HG03457 (cell line): ENCODE measurements at regions not wholly inside any gene's neighbourhood (a gene's known extent, or its start where the extent isn't known, plus 50 kb on each side); places are given as distances from the start of the nearest gene placed in this dataset.
A peak's percentile ranks its signal among the peaks of the same experiment; 100 is the strongest.

Source experiments
- ATAC-seq: cut with Tn5 transposase; IDR thresholded peaks from one replicate; pipeline ENCODE4 v1.9.1; 2021; ENCODE audit warnings: moderate number of reproducible peaks; ENCODE audit not compliant: unreplicated experiment

- no peak for ATAC-seq
Observed at GRCh38 chr2:9106338-9107167, 100.1 kb upstream of the ASAP2 start.

- no peak for ATAC-seq
Observed at GRCh38 chr2:9105601-9106337, 100.8 kb upstream of the ASAP2 start.

- ATAC-seq: no peak
Observed at GRCh38 chr2:9103663-9104277, 100.3 kb upstream of the MBOAT2 start.

- no peak for ATAC-seq
Observed at GRCh38 chr2:9102861-9103662, 99.6 kb upstream of the MBOAT2 start.

GRCh38 chr2:9101763-9102425 lies 98.4 kb upstream of the MBOAT2 start:
- ATAC-seq: no peak

- no peak for ATAC-seq
Observed at GRCh38 chr2:9100080-9100876, 96.8 kb upstream of the MBOAT2 start.

GRCh38 chr2:9099341-9099751 lies 95.9 kb upstream of the MBOAT2 start:
- peak; percentile 53 for ATAC-seq

GRCh38 chr2:9097892-9098291 lies 94.4 kb upstream of the MBOAT2 start:
- ATAC-seq: no peak

- ATAC-seq: no peak
Observed at GRCh38 chr2:9097239-9097638, 93.8 kb upstream of the MBOAT2 start.

- no peak for ATAC-seq
Observed at GRCh38 chr2:9096761-9097160, 93.3 kb upstream of the MBOAT2 start.

- no peak for ATAC-seq
Observed at GRCh38 chr2:9095690-9096089, 92.2 kb upstream of the MBOAT2 start.

GRCh38 chr2:9095226-9095625 lies 91.7 kb upstream of the MBOAT2 start:
- no peak for ATAC-seq

- ATAC-seq: no peak
Observed at GRCh38 chr2:9094117-9094516, 90.6 kb upstream of the MBOAT2 start.

GRCh38 chr2:9093324-9093723 lies 89.8 kb upstream of the MBOAT2 start:
- ATAC-seq: no peak

GRCh38 chr2:9092383-9093282 lies 89.1 kb upstream of the MBOAT2 start:
- ATAC-seq: peak; percentile 79

GRCh38 chr2:9091811-9092210 lies 88.3 kb upstream of the MBOAT2 start:
- ATAC-seq: no peak

- ATAC-seq: no peak
Observed at GRCh38 chr2:9089831-9090230, 86.3 kb upstream of the MBOAT2 start.

- ATAC-seq: no peak
Observed at GRCh38 chr2:9087121-9087681, 83.7 kb upstream of the MBOAT2 start.
